ENCODE measurements at regions not wholly inside any gene's neighbourhood (a gene's known extent, or its start where the extent isn't known, plus 50 kb on each side); places are given as distances from the start of the nearest gene placed in this dataset.

DNA sequence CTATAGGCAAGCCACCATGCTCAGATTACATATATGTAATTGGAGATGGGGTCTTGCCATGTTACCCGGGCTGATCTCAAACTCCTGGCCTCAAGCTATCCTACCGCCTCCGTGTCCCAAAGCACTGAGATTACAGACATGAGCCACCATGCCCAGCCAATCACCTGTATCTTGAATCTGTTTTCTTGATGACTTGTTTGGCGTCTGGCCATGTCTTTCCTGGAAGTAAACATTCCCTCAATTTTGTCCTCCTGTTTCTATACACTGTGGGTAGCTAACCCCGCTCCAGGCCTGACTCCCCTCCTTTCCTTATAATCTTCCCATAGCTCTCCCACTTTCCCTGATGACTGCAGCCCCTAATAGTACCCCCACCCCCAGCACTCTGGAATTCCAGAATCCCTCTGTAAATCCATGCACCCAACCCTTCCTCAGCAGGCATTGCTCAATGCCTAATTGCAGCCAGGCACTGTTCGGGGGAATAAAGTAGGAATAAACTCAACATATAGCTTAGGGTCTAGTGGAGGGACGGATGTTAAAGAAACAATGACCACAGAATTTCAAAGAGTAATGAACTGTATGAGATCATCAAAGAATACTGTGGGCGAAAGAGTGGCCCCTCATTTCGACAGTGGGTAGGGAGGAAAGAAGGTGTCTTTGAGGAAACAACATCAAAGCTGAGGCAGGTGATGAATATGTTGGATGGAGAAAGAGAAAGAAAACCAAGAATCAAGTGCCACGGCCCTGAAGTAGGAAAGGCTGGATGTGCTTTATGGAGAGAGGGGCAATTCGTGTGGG lies 161.5 kb downstream of the ADSS2 start:
- Histone ChIP-seq H4K20me1 (ENCODE audit: insufficient read depth, low read length) (no peaks in the 10 kb centered on the region), H3K27me3 (ENCODE audit: control insufficient read depth in 2 of 2, insufficient read depth in 2 of 2, low read length in 2 of 2) (no peaks in the 10 kb centered on the region), H3K9me3 (replicated peaks in 1 of 2; ENCODE audit: control insufficient read depth in 1 of 2, insufficient read depth in 1 of 2, low read length in 2 of 2) (no peaks in the 10 kb centered on the region), H3K36me3 (replicated peaks in 1 of 2; ENCODE audit: control insufficient read depth in 1 of 2, insufficient read depth in 2 of 2, low read length in 2 of 2) (no peaks in the 10 kb centered on the region), H3K4me1 (ENCODE audit: control insufficient read depth in 1 of 2, insufficient read depth in 2 of 2, low read length in 2 of 2) (peaks cover 19 to 24% of the 10 kb centered on the region in 2 donors), H3K79me2 (ENCODE audit: insufficient read depth, low read length) (no peaks in the 10 kb centered on the region), H3K9ac (ENCODE audit: insufficient read depth, low read length, poor library complexity, severe bottlenecking) (no peak overlapping the region), H3K27ac (ENCODE audit: low read depth in 1 of 2, low read length in 2 of 2) (no peak overlapping the region), H2AFZ (ENCODE audit: insufficient read depth, low read depth, low read length, poor library complexity, severe bottlenecking) (no peak overlapping the region), H3K4me2 (replicated peaks; ENCODE audit: extremely low read depth, low read length, poor library complexity, severe bottlenecking) (no peak overlapping the region), H3K4me3 (replicated peaks in 1 of 3; ENCODE audit: low read depth in 2 of 3, low read length in 3 of 3) (no peak overlapping the region)
- intact Hi-C loops (cut with micrococcal nuclease), result loop anchor here in 1 of 2 donors (10.0 kb wide), 2 partner anchors 545 to 595 kb away; no protein-coding TSS in a partner anchor
- TF ChIP-seq CTCF (IDR thresholded peaks at IDR 0.05), result no peak
- Mint-ChIP-seq H3K4me1 (peaks cover 36% of the 10 kb centered on the region), H3K36me3 (peaks cover 0 to 3% of the 10 kb centered on the region in 2 donors), H3K27ac (no peak overlapping the region), H3K4me3 (no peak overlapping the region), H3K9me3 (peaks cover 3 to 6% (median 4%) of the 10 kb centered on the region in 7 donors), H3K27me3 (ENCODE audit: low read depth in 3 of 3) (peaks cover 2 to 4% (median 3%) of the 10 kb centered on the region in 3 donors)
- no peak for DNase-seq
- 88% methylated on average over 6 of the region's 11 CpGs for WGBS (ENCODE audit: insufficient coverage)

DNA sequence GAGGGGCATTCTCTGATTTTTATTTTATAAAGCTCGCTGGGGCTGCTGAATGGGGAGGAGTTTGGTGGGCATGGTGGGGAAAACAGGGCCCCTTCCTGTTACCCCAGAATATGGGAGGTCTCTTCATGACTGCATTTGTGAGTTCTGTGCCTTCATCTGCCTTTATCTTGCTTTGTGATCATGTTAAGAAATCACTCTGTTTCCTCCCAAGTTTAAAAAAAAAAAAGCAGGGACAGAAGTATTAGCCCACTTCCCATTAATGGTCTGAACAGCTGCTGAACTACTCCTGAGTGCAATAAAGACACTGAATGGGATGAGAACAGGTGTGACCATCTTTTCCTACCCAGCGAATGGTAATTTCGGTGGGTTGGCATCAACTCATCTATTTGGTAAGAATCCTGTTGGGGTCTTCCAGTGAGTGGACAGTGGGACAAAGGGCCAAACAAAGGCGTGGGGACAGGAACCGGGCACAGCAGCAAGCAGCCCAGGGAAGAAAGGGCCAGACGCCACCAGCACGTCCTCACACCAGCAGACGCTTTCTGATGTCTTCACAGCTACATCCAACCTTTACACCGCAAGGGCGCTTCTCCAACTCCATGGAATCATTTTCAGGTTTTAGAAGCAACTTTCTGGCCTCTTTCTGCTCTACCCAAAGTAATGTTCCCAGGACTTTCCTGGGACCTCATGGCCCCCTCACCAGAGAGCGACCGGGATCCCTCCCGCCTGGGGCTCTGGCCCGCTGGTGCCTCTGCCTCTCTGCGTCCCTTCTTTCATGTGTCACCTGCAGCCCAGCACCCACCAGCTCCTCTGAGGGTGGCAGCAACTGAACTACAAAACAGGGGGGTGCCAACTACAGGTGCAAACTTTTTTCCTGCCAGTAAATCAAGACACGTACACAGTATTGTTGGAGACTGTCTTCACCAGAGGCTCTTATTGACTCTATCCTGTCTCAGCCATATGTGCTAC lies 160.2 kb downstream of the ADSS2 start:
- peaks cover 3 to 4% (median 4%) of the 10 kb centered on the region in 7 donors for H3K9me3 Mint-ChIP-seq
- no peak for TF ChIP-seq CTCF (IDR thresholded peaks at IDR 0.05)
- peak in 1 of 3 donors; percentile 26 for DNase-seq
- H3K4me1 ChIP-seq (ENCODE audit: control insufficient read depth in 1 of 2, insufficient read depth in 2 of 2, low read length in 2 of 2), result peaks cover 25 to 31% of the 10 kb centered on the region in 2 donors
- 91% methylated on average over 11 of the region's 16 CpGs for WGBS (ENCODE audit: insufficient coverage)
- H3K4me3 Mint-ChIP-seq, result no peak overlapping the region
- no peak overlapping the region for H3K9ac ChIP-seq (ENCODE audit: insufficient read depth, low read length, poor library complexity, severe bottlenecking)
- peak overlapping the region in 1 of 3 experiments; percentile 16 for H3K4me3 ChIP-seq (replicated peaks in 1 of 3; ENCODE audit: low read depth in 2 of 3, low read length in 3 of 3)
- no peaks in the 10 kb centered on the region for H3K9me3 ChIP-seq (replicated peaks in 1 of 2; ENCODE audit: control insufficient read depth in 1 of 2, insufficient read depth in 1 of 2, low read length in 2 of 2)
- H3K27me3 ChIP-seq (ENCODE audit: control insufficient read depth in 2 of 2, insufficient read depth in 2 of 2, low read length in 2 of 2), result no peaks in the 10 kb centered on the region
- intact Hi-C loops (cut with micrococcal nuclease), result loop anchor here in 1 of 2 donors (10.0 kb wide), 1 partner anchor 547 kb away; no protein-coding TSS in a partner anchor
- H3K79me2 ChIP-seq (ENCODE audit: insufficient read depth, low read length), result no peaks in the 10 kb centered on the region
- H3K27ac Mint-ChIP-seq, result peak overlapping the region; percentile 13 to 76 (median 48)
- peaks cover 2 to 3% (median 2%) of the 10 kb centered on the region in 3 donors for H3K27me3 Mint-ChIP-seq (ENCODE audit: low read depth in 3 of 3)
- H3K36me3 ChIP-seq (replicated peaks in 1 of 2; ENCODE audit: control insufficient read depth in 1 of 2, insufficient read depth in 2 of 2, low read length in 2 of 2), result no peaks in the 10 kb centered on the region
- H3K36me3 Mint-ChIP-seq, result peaks cover 0 to 7% of the 10 kb centered on the region in 2 donors
- H3K27ac ChIP-seq (ENCODE audit: low read depth in 1 of 2, low read length in 2 of 2), result no peak overlapping the region
- peak overlapping the region; percentile 31 for H3K4me2 ChIP-seq (replicated peaks; ENCODE audit: extremely low read depth, low read length, poor library complexity, severe bottlenecking)
- no peaks in the 10 kb centered on the region for H4K20me1 ChIP-seq (ENCODE audit: insufficient read depth, low read length)
- no peak overlapping the region for H2AFZ ChIP-seq (ENCODE audit: insufficient read depth, low read depth, low read length, poor library complexity, severe bottlenecking)
- peaks cover 44% of the 10 kb centered on the region for H3K4me1 Mint-ChIP-seq

Data from CD14-positive monocyte (primary cell).